ENCODE measurements at regions not wholly inside any gene's neighbourhood (a gene's known extent, or its start where the extent isn't known, plus 50 kb on each side); places are given as distances from the start of the nearest gene placed in this dataset.

DNA sequence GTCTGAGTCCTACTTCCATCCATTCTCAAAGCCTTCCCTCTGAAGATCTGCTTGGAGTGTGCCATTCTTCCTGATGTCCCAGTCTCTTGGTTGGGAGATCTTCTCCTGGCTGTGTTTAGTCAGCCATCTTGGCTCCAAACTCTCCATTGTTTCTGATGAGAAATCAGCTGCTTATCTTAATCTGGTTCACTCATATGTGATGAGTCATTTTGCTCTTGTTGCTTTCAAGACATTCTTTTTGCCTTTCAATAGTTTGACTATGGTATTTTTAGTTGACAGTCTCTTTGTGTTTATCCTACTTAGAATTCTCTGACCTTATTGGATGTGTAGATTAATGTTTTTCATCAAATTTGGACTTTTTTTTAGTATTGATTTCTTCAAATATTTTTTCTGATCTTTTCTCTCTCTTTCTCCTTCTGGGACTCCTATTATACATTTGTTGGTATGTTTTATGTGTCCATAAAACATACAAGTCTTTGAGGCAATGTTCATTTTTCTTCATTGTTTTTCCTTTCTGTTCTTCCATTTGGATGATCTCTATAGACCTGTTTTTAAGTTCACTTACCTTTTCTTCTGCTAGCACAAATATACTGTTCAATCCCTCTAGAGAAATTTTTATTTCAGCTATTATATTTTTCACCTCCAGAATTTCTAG lies 77.2 kb upstream of the CLPB start:
- Histone ChIP-seq H3K4me1 (ENCODE audit: control insufficient read depth, insufficient read depth, low read length) (no peaks in the 10 kb centered on the region), H3K9me3 (ENCODE audit: control insufficient read depth, low read length) (peaks cover 9% of the 10 kb centered on the region), H3K27ac (ENCODE audit: low read length) (no peak overlapping the region), H3K27me3 (ENCODE audit: control insufficient read depth, insufficient read depth) (no peaks in the 10 kb centered on the region), H3K4me3 (ENCODE audit: low read length) (no peak overlapping the region)
- intact Hi-C loops (cut with DNase I): no loop called here
- no peak for DNase-seq
- ATAC-seq: no peak

DNA sequence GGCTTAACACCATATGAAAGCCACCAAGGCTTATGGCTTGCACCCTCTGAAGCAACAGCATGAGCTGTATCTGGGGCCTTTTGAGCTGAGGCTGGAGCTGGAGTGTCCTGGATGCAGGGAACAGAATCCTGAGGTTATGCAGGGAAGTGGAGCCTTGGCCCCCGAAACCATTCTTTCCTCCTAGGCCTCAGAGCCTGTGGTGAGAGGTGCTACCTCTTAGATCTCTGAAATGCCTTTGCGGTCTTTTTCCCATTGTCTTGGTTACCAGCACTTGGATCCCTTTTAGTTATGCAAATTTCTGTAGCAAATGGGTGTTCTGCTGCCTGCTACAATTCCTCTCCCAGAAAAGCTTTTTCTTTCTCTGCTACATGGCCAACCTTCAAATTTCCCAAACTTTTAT lies 72.7 kb upstream of the CLPB start:
- H3K27ac ChIP-seq (ENCODE audit: low read length): no peak overlapping the region
- ATAC-seq (no peak), DNase-seq (no peak)
- intact Hi-C loops (cut with DNase I): no loop called here
- H3K4me1 ChIP-seq (ENCODE audit: control insufficient read depth, insufficient read depth, low read length): no peaks in the 10 kb centered on the region
- 95% methylated on average over 2 of the region's 2 CpGs for WGBS
- no peaks in the 10 kb centered on the region for H3K27me3 ChIP-seq (ENCODE audit: control insufficient read depth, insufficient read depth)
- no peak overlapping the region for H3K4me3 ChIP-seq (ENCODE audit: low read length)
- peaks cover 9% of the 10 kb centered on the region for H3K9me3 ChIP-seq (ENCODE audit: control insufficient read depth, low read length)

DNA sequence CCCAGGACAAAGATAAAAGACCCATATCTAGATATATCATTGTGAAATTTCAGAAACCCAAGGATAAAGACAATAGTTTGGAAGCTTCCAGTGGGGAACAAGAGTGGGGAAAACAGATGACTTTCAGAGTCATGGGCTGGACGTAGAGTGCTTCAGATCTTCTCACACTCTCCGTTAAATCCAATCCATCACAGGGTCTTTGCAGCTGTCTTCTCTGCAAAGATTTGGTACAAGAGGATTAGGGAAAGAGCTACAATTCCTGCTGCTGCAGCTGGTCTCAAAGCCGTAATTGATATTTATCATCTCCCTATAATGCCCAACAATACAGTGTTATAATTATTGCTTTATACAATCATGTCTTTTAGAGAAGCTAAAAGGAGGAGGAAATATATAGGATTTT lies 63.4 kb upstream of the CLPB start:
- H3K27me3 ChIP-seq (ENCODE audit: control insufficient read depth, insufficient read depth): no peaks in the 10 kb centered on the region
- DNase-seq (no peak), ATAC-seq (no peak)
- no peak overlapping the region for H3K4me3 ChIP-seq (ENCODE audit: low read length)
- no peaks in the 10 kb centered on the region for H3K9me3 ChIP-seq (ENCODE audit: control insufficient read depth, low read length)
- H3K4me1 ChIP-seq (ENCODE audit: control insufficient read depth, insufficient read depth, low read length): no peaks in the 10 kb centered on the region
- no peak overlapping the region for H3K27ac ChIP-seq (ENCODE audit: low read length)
- intact Hi-C loops (cut with DNase I): no loop called here
- WGBS: 30% methylated on average over 3 of the region's 3 CpGs

DNA sequence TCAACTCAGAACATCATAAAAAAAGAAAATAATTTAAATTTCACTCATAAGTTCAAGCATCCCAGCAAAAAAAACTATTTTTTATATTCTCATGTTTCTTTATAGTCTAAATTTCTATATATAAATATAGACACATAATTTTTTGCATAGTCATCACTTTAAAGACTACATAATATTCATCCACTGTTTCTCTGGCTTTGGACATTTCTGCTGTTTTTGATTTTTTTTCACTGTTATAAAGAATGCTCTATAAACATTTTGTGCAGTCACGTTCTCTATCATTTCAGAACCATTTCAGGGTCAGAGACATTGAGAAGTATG lies 59.7 kb upstream of the CLPB start:
- DNase-seq (no peak), ATAC-seq (no peak)
- Histone ChIP-seq H3K4me3 (ENCODE audit: low read length) (no peak overlapping the region), H3K9me3 (ENCODE audit: control insufficient read depth, low read length) (no peaks in the 10 kb centered on the region), H3K27ac (ENCODE audit: low read length) (no peak overlapping the region), H3K27me3 (ENCODE audit: control insufficient read depth, insufficient read depth) (no peaks in the 10 kb centered on the region), H3K4me1 (ENCODE audit: control insufficient read depth, insufficient read depth, low read length) (no peaks in the 10 kb centered on the region)
- WGBS: 54% methylated on average over 1 of the region's 1 CpG
- intact Hi-C loops (cut with DNase I): no loop called here

DNA sequence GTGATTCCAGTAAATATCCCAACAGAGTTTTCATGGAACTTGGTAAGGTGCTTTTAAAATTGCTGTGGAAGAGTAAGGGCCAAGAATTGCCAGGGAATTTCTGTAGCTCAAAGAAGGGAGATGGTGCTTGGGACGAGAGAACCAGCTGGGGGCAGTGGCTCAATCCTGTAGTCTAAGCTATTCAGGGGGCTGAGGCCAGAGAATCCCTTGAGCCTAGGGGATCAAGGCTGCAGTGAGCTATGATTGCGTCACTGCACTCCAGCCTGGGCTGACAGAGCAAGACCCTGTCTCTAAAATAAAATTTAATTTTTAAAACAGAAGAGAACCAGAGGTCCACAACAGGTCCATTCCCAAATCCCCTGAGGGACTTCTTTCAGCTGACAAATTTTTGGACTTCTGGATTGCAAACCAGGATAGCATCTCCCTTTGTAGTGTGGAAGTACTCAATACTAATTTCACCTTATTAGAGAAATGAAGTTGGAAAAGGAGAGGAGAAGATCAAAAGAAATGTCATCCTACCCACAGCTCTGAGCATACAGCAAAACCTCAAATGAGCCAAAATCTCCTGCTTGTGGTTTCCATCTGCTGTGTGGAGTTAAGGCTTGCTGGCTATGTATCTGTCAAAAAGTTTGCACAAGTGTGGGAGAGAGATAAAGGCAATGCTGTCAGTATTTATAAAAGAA lies 59.2 kb upstream of the CLPB start:
- no peak for DNase-seq
- Histone ChIP-seq H3K9me3 (ENCODE audit: control insufficient read depth, low read length) (no peaks in the 10 kb centered on the region), H3K27ac (ENCODE audit: low read length) (no peak overlapping the region), H3K27me3 (ENCODE audit: control insufficient read depth, insufficient read depth) (no peaks in the 10 kb centered on the region), H3K4me1 (ENCODE audit: control insufficient read depth, insufficient read depth, low read length) (no peaks in the 10 kb centered on the region), H3K4me3 (ENCODE audit: low read length) (no peak overlapping the region)
- WGBS: 55% methylated on average over 2 of the region's 2 CpGs
- intact Hi-C loops (cut with DNase I): no loop called here
- ATAC-seq: no peak

DNA sequence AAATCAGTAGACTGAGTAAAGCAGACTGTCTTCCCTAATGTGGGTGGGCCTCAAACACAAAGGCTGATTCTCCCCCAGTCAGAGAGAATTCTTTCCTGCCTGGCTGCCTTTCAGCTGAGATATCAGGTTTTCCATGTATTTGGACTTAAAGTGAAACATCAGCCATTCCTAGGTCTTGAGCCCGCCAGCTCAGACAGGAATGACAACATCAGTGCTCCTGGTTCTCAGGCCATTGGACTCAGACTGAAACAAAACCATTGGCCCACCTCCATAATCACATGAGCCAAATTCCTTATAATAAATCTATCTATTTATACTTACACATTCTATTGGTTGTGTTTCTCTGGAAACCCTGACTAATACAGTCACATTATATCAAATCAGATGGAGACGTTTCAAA lies 56.7 kb upstream of the CLPB start:
- H3K27me3 ChIP-seq (ENCODE audit: control insufficient read depth, insufficient read depth): peaks cover 2% of the 10 kb centered on the region
- no peak for DNase-seq
- intact Hi-C loops (cut with DNase I): no loop called here
- H3K4me3 ChIP-seq (ENCODE audit: low read length): no peak overlapping the region
- no peaks in the 10 kb centered on the region for H3K9me3 ChIP-seq (ENCODE audit: control insufficient read depth, low read length)
- no peaks in the 10 kb centered on the region for H3K4me1 ChIP-seq (ENCODE audit: control insufficient read depth, insufficient read depth, low read length)
- no peak for ATAC-seq
- H3K27ac ChIP-seq (ENCODE audit: low read length): no peak overlapping the region
- WGBS: 58% methylated on average over 2 of the region's 2 CpGs

Measured in right cardiac atrium (tissue), 5 donors.